ENCODE measurements at regions not wholly inside any gene's neighbourhood (a gene's known extent, or its start where the extent isn't known, plus 50 kb on each side); places are given as distances from the start of the nearest gene placed in this dataset.

- TF ChIP-seq POLR2A (IDR thresholded peaks at IDR 0.05) (no peak), CTCF (IDR thresholded peaks at IDR 0.05) (no peak), POLR2AphosphoS5 (IDR thresholded peaks at IDR 0.05) (no peak), EP300 (IDR thresholded peaks at IDR 0.05) (no peak)
Observed at GRCh38 chr18:60188958-60189357, 183.6 kb downstream of the MC4R start.

Data from suprapubic skin (tissue), 4 donors.